Breast epithelium (tissue), 3 donors: ENCODE measurements at regions not wholly inside any gene's neighbourhood (a gene's known extent, or its start where the extent isn't known, plus 50 kb on each side); places are given as distances from the start of the nearest gene placed in this dataset.

Experiments
- POLR2AphosphoS5 ChIP-seq, 3 donors: sonication (generic); formaldehyde crosslinking; IDR thresholded peaks; one replicate each; pipeline ENCODE4 v1.6.1; 2017; ENCODE audit warnings: antibody characterized with exemption in 3 of 3
- TF ChIP-seq, protein P1 (sequence below), 3 donors: fragments of 450-650 bp; IDR thresholded peaks; one replicate each; pipeline ENCODE4 v1.5.1; 2016 to 2017; ENCODE audit warnings: antibody characterized with exemption in 3 of 3, mild to moderate bottlenecking in 3 of 3, moderate library complexity in 3 of 3

GRCh38 chr10:10702211-10702610 lies 315.5 kb upstream of the CELF2 start:
- TF ChIP-seq POLR2AphosphoS5 (IDR thresholded peaks at IDR 0.05): no peak
- TF ChIP-seq, protein P1, sequence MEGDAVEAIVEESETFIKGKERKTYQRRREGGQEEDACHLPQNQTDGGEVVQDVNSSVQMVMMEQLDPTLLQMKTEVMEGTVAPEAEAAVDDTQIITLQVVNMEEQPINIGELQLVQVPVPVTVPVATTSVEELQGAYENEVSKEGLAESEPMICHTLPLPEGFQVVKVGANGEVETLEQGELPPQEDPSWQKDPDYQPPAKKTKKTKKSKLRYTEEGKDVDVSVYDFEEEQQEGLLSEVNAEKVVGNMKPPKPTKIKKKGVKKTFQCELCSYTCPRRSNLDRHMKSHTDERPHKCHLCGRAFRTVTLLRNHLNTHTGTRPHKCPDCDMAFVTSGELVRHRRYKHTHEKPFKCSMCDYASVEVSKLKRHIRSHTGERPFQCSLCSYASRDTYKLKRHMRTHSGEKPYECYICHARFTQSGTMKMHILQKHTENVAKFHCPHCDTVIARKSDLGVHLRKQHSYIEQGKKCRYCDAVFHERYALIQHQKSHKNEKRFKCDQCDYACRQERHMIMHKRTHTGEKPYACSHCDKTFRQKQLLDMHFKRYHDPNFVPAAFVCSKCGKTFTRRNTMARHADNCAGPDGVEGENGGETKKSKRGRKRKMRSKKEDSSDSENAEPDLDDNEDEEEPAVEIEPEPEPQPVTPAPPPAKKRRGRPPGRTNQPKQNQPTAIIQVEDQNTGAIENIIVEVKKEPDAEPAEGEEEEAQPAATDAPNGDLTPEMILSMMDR (IDR thresholded peaks at IDR 0.05): no peak
